Left cardiac atrium (tissue), 4 donors: ENCODE measurements at regions not wholly inside any gene's neighbourhood (a gene's known extent, or its start where the extent isn't known, plus 50 kb on each side); places are given as distances from the start of the nearest gene placed in this dataset.
A peak's percentile ranks its signal among the peaks of the same experiment; 100 is the strongest.

Source experiments
- ATAC-seq, 2 donors: fragments of 200-7000 bp; cut with Tn5 transposase; one replicate each; pipeline ENCODE4 v1.9.1; 2020; ENCODE audit warnings: mild to moderate bottlenecking in 2 of 2, moderate library complexity in 2 of 2
- DNase-seq: peaks from one replicate; pipeline ENCODE4 v3.0.0-alpha.2; 2020
- intact Hi-C, 2 donors: fragments of 100-400 bp; cut with DNase I; formaldehyde crosslinking; loops; one replicate each; pipeline versions ENCODE4 v1.14.1 to v1.15.1; 2022 to 2023
- donor health status: DM: no; HTN: yes; CAD: no.
- donor health status: DM: no; HTN: yes; CAD: no; lungs with severe emphysema.
- donor health status: DM: yes; HTN: yes; CAD: no.
- donor health status: Dilated cardiomyopathy.

- ATAC-seq (no peak), DNase-seq (no peak)
- intact Hi-C loops: no loop called here
Measured at GRCh38 chr2:66830881-66831280, 396.0 kb downstream of the MEIS1 start.

GRCh38 chr2:66832646-66833435 is 397.9 kb downstream of the MEIS1 start:
- no peak for ATAC-seq
- intact Hi-C loops: no loop called here
- no peak for DNase-seq

- DNase-seq (no peak), ATAC-seq (no peak)
- intact Hi-C loops: no loop called here
Measured at GRCh38 chr2:66834859-66835258, 399.9 kb downstream of the MEIS1 start.

- intact Hi-C loops: no loop called here
- DNase-seq: no peak
- no peak for ATAC-seq
Measured at GRCh38 chr2:66836851-66837250, 401.9 kb downstream of the MEIS1 start.

- peak in 1 of 2 donors; percentile 60 for ATAC-seq
- intact Hi-C loops: no loop called here
- no peak for DNase-seq
Measured at GRCh38 chr2:66839551-66840320, 404.8 kb downstream of the MEIS1 start.

- intact Hi-C loops: no loop called here
- DNase-seq (no peak), ATAC-seq (no peak)
Measured at GRCh38 chr2:66840321-66841002, 405.5 kb downstream of the MEIS1 start.

GRCh38 chr2:66843847-66844246 is 408.9 kb downstream of the MEIS1 start:
- DNase-seq: no peak
- intact Hi-C loops: no loop called here
- ATAC-seq: no peak

- intact Hi-C loops: no loop called here
- DNase-seq (no peak), ATAC-seq (no peak)
Measured at GRCh38 chr2:66845307-66845706, 410.4 kb downstream of the MEIS1 start.

GRCh38 chr2:66846887-66847286 is 412.0 kb downstream of the MEIS1 start:
- intact Hi-C loops: no loop called here
- DNase-seq (no peak), ATAC-seq (no peak)

- peak; percentile 20 for DNase-seq
- peak; percentile 78 to 81 for ATAC-seq
- intact Hi-C loops: no loop called here
Measured at GRCh38 chr2:66849153-66849755, 414.3 kb downstream of the MEIS1 start.

- intact Hi-C loops: no loop called here
- ATAC-seq (no peak), DNase-seq (no peak)
Measured at GRCh38 chr2:66850376-66850775, 415.5 kb downstream of the MEIS1 start.

- intact Hi-C loops: no loop called here
- no peak for ATAC-seq
Measured at GRCh38 chr2:66851449-66851872, 416.5 kb downstream of the MEIS1 start.

GRCh38 chr2:66852953-66853352 is 418.0 kb downstream of the MEIS1 start:
- no peak for DNase-seq
- no peak for ATAC-seq
- intact Hi-C loops: no loop called here

More at GRCh38 chr2:66851449-66851872, 416.5 kb downstream of the MEIS1 start:
- DNase-seq: no peak

GRCh38 chr2:66853585-66853984 is 418.7 kb downstream of the MEIS1 start:
- ATAC-seq (no peak), DNase-seq (no peak)
- intact Hi-C loops: no loop called here

GRCh38 chr2:66854298-66854697 is 419.4 kb downstream of the MEIS1 start:
- DNase-seq (no peak), ATAC-seq (no peak)
- intact Hi-C loops: no loop called here

- ATAC-seq (peak in 1 of 2 donors; percentile 86), DNase-seq (no peak)
- intact Hi-C loops: no loop called here
Measured at GRCh38 chr2:66862885-66863650, 428.1 kb downstream of the MEIS1 start.

GRCh38 chr2:66865161-66865560 is 430.2 kb downstream of the MEIS1 start:
- no peak for DNase-seq
- intact Hi-C loops: no loop called here
- no peak for ATAC-seq

GRCh38 chr2:66866331-66867062 is 431.6 kb downstream of the MEIS1 start:
- ATAC-seq: no peak

More at GRCh38 chr2:66866331-66867062, 431.6 kb downstream of the MEIS1 start:
- intact Hi-C loops: no loop called here
- DNase-seq: no peak
